ENCODE measurements at regions not wholly inside any gene's neighbourhood (a gene's known extent, or its start where the extent isn't known, plus 50 kb on each side); places are given as distances from the start of the nearest gene placed in this dataset.

GRCh38 chr6:47130086-47130485, 88.0 kb upstream of the ADGRF1 start:
- H3K9me3 ChIP-seq (ENCODE audit: severe bottlenecking), result no peaks in the 10 kb centered on the region
- no peak overlapping the region for H3K27ac ChIP-seq
- no peak overlapping the region for H3K4me3 ChIP-seq (ENCODE audit: low read depth, low read length)
- H3K27me3 ChIP-seq (ENCODE audit: insufficient read depth, low read depth, severe bottlenecking), result no peaks in the 10 kb centered on the region
- no peaks in the 10 kb centered on the region for H3K36me3 ChIP-seq
- no peak for TF ChIP-seq CTCF (IDR thresholded peaks at IDR 0.05; ENCODE audit: low read depth, low read length)
- DNase-seq, result no peak

- H3K9me3 ChIP-seq (ENCODE audit: severe bottlenecking), result no peaks in the 10 kb centered on the region
- no peak overlapping the region for H3K27ac ChIP-seq
- TF ChIP-seq CTCF (IDR thresholded peaks at IDR 0.05; ENCODE audit: low read depth, low read length), result no peak
- no peaks in the 10 kb centered on the region for H3K27me3 ChIP-seq (ENCODE audit: insufficient read depth, low read depth, severe bottlenecking)
- H3K36me3 ChIP-seq, result no peaks in the 10 kb centered on the region
- H3K4me3 ChIP-seq (ENCODE audit: low read depth, low read length), result no peak overlapping the region
- DNase-seq, result no peak
Measured at GRCh38 chr6:47129129-47129528, 87.0 kb upstream of the ADGRF1 start.

GRCh38 chr6:47126647-47127391, 84.7 kb upstream of the ADGRF1 start:
- H3K27ac ChIP-seq, result no peak overlapping the region
- TF ChIP-seq CTCF (IDR thresholded peaks at IDR 0.05; ENCODE audit: low read depth, low read length), result no peak
- DNase-seq, result no peak

GRCh38 chr6:47118611-47119010, 76.5 kb upstream of the ADGRF1 start:
- Histone ChIP-seq H3K4me3 (ENCODE audit: low read depth, low read length) (no peak overlapping the region), H3K27ac (no peak overlapping the region), H3K9me3 (ENCODE audit: severe bottlenecking) (no peaks in the 10 kb centered on the region), H3K27me3 (ENCODE audit: insufficient read depth, low read depth, severe bottlenecking) (no peaks in the 10 kb centered on the region), H3K36me3 (no peaks in the 10 kb centered on the region)
- TF ChIP-seq CTCF (IDR thresholded peaks at IDR 0.05; ENCODE audit: low read depth, low read length), result no peak
- DNase-seq, result no peak

More at GRCh38 chr6:47126647-47127391, 84.7 kb upstream of the ADGRF1 start:
- no peaks in the 10 kb centered on the region for H3K27me3 ChIP-seq (ENCODE audit: insufficient read depth, low read depth, severe bottlenecking)
- H3K9me3 ChIP-seq (ENCODE audit: severe bottlenecking), result no peaks in the 10 kb centered on the region
- no peak overlapping the region for H3K4me3 ChIP-seq (ENCODE audit: low read depth, low read length)
- no peaks in the 10 kb centered on the region for H3K36me3 ChIP-seq

- H3K36me3 ChIP-seq, result no peaks in the 10 kb centered on the region
- H3K9me3 ChIP-seq (ENCODE audit: severe bottlenecking), result no peaks in the 10 kb centered on the region
- DNase-seq, result no peak
- no peak overlapping the region for H3K27ac ChIP-seq
- no peak for TF ChIP-seq CTCF (IDR thresholded peaks at IDR 0.05; ENCODE audit: low read depth, low read length)
- H3K4me3 ChIP-seq (ENCODE audit: low read depth, low read length), result no peak overlapping the region
- no peaks in the 10 kb centered on the region for H3K27me3 ChIP-seq (ENCODE audit: insufficient read depth, low read depth, severe bottlenecking)
Measured at GRCh38 chr6:47117314-47117713, 75.2 kb upstream of the ADGRF1 start.

- DNase-seq, result no peak
- no peaks in the 10 kb centered on the region for H3K27me3 ChIP-seq (ENCODE audit: insufficient read depth, low read depth, severe bottlenecking)
- H3K36me3 ChIP-seq, result no peaks in the 10 kb centered on the region
- H3K4me3 ChIP-seq (ENCODE audit: low read depth, low read length), result no peak overlapping the region
- H3K27ac ChIP-seq, result no peak overlapping the region
- TF ChIP-seq CTCF (IDR thresholded peaks at IDR 0.05; ENCODE audit: low read depth, low read length), result no peak
- no peaks in the 10 kb centered on the region for H3K9me3 ChIP-seq (ENCODE audit: severe bottlenecking)
Measured at GRCh38 chr6:47116606-47117005, 74.5 kb upstream of the ADGRF1 start.
